Brain microvascular endothelial cell (primary cell): ENCODE measurements at regions not wholly inside any gene's neighbourhood (a gene's known extent, or its start where the extent isn't known, plus 50 kb on each side); places are given as distances from the start of the nearest gene placed in this dataset.

Experiments
- DNase-seq: peaks from one replicate; pipeline ENCODE4 v3.0.0-alpha.2; 2020
- H3K27ac ChIP-seq: fragments of 250-450 bp; sonication (Bioruptor Pico); 2 replicates; pipeline ENCODE4 v1.5.1; 2020; ENCODE audit warnings: mild to moderate bottlenecking, moderate library complexity
- H3K27me3 ChIP-seq: fragments of 250-450 bp; sonication (Bioruptor Pico); replicated peaks from 2 replicates; pipeline ENCODE4 v1.5.1; 2020; ENCODE audit warnings: mild to moderate bottlenecking
- H3K36me3 ChIP-seq: fragments of 250-450 bp; sonication (Bioruptor Pico); replicated peaks from 2 replicates; pipeline ENCODE4 v1.5.1; 2020; ENCODE audit warnings: mild to moderate bottlenecking
- H3K4me3 ChIP-seq: 2 replicates; pipeline ENCODE4 v1.5.1; 2011; ENCODE audit warnings: low read depth, mild to moderate bottlenecking, control low read depth, low read length, moderate library complexity
- in situ Hi-C: cut with HindIII; loops from 2 replicates; pipeline ENCODE4 v1.10.0; 2017; ENCODE audit warnings: low sequenced_read_pairs, low pct_ligation_motif_present
- TF ChIP-seq, protein P1 (sequence below): IDR thresholded peaks from 2 replicates; pipeline ENCODE4 v1.5.1; 2011; ENCODE audit warnings: low read depth, mild to moderate bottlenecking, moderate library complexity, low read length, control low read depth, inconsistent platforms; ENCODE audit errors: missing control alignments

DNA sequence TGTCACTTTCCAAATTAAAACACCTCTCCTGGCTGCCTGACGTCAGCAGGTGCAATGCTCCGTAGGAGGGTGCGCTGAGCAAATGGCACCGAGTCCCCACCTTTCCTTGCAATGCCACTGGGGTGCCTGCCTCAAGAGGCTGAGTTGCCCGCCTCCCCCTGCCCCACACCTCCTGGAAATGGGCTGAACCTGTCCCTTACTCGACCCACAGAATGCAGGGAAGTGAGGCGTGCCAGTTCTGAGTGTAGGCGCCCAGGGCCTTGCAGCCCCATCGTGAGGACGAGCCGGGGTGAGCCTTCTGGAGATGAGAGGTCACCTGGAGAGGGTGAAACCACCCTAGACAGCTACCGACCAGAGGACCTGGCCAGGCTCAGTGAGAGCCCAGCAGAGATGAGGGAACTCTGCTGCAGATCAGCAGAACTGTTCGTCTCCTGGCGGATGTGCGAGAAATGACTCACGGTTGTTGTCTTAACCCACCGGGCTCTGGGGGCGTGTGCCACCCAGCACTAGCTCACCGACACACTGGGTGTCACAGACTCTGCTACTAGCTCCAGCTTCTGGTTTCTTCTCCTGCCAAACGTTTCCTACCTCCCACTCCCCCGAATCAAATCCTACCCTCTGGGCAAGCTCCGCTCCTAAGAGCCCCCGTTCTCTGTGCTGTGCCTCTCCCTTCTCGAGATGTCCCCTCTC, 168.7 kb upstream of the HDAC4 start:
- Histone ChIP-seq H3K27ac (no peak overlapping the region), H3K36me3 (no peaks in the 10 kb centered on the region), H3K4me3 (no peak overlapping the region), H3K27me3 (no peaks in the 10 kb centered on the region)
- in situ Hi-C loops: no loop called here
- DNase-seq: peak; percentile 6
- TF ChIP-seq, protein P1, sequence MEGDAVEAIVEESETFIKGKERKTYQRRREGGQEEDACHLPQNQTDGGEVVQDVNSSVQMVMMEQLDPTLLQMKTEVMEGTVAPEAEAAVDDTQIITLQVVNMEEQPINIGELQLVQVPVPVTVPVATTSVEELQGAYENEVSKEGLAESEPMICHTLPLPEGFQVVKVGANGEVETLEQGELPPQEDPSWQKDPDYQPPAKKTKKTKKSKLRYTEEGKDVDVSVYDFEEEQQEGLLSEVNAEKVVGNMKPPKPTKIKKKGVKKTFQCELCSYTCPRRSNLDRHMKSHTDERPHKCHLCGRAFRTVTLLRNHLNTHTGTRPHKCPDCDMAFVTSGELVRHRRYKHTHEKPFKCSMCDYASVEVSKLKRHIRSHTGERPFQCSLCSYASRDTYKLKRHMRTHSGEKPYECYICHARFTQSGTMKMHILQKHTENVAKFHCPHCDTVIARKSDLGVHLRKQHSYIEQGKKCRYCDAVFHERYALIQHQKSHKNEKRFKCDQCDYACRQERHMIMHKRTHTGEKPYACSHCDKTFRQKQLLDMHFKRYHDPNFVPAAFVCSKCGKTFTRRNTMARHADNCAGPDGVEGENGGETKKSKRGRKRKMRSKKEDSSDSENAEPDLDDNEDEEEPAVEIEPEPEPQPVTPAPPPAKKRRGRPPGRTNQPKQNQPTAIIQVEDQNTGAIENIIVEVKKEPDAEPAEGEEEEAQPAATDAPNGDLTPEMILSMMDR: no peak

DNA sequence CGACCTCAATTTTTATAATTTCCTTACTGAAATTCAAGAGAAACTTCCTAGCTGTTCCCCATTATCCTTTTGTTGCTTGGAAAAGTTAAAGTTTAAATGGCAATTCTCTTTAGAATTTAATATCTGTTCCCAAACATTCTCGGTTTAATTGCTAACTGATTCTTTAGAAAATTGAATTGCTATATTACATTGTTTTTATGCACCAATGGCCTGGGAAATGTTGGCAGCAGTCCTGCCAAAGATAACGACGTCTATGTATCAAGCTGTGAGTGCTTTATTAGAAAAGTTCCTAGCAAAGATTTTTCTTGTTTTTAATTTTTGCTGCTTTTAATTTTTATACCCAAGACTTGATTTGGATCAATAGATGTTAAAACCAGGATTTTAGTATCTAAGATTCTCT, 167.8 kb upstream of the HDAC4 start:
- Histone ChIP-seq H3K36me3 (no peaks in the 10 kb centered on the region), H3K27ac (no peak overlapping the region), H3K27me3 (no peaks in the 10 kb centered on the region), H3K4me3 (no peak overlapping the region)
- TF ChIP-seq, protein P1: no peak
- no peak for DNase-seq
- in situ Hi-C loops: no loop called here

DNA sequence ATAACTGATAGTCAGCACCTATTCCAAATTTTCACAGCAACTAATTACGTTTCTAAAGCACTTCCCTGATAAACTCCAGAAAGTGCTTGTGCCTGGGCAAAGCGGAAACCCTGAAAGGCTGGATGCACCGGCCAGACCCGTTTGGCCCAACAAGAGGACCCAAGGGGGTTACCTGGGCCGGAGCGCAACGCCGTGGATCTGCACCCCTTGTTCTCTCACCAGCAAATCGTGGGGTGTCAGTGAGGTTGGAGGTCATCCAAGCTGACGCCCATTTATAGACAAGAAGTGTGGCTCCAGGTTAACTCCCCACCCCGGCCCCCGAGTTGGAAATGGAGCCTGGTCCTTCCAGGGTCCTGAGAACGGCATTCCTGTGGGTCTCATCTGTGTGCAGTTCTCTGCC, 167.0 kb upstream of the HDAC4 start:
- TF ChIP-seq, protein P1: no peak
- no peak for DNase-seq
- Histone ChIP-seq H3K27me3 (no peaks in the 10 kb centered on the region), H3K27ac (no peak overlapping the region), H3K4me3 (no peak overlapping the region), H3K36me3 (no peaks in the 10 kb centered on the region)
- in situ Hi-C loops: no loop called here

DNA sequence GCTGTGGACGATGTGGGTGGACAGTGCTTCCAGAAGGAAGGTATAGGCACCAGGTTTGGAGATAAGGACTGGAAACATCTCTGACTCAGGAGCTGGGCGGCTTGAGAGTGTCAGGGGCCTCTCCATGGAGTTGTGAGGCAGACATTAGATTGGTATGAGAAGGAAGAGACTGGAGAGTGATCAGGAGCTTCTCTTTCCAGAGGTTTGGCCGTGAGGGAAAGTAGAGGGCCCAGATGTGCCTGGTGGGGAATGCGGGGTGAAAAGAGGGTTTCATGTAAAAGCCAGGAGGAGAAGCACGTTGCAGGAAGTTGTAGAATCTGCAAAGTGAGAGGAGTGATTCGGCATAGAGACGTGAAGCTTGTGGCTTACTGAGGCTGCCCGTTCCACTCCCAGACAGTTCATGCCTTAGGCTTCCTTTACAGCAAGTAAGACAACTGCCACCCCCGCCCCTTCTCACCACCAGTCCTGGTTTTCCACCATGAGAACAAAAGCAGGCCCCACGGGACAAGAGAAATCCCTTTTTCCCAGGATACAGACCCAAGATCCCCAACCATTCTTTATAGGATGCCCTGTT, 166.3 kb upstream of the HDAC4 start:
- TF ChIP-seq, protein P1: no peak
- H3K27ac ChIP-seq: no peak overlapping the region
- no peak for DNase-seq
- no peak overlapping the region for H3K4me3 ChIP-seq
- H3K27me3 ChIP-seq: no peaks in the 10 kb centered on the region
- no peaks in the 10 kb centered on the region for H3K36me3 ChIP-seq
- in situ Hi-C loops: no loop called here

DNA sequence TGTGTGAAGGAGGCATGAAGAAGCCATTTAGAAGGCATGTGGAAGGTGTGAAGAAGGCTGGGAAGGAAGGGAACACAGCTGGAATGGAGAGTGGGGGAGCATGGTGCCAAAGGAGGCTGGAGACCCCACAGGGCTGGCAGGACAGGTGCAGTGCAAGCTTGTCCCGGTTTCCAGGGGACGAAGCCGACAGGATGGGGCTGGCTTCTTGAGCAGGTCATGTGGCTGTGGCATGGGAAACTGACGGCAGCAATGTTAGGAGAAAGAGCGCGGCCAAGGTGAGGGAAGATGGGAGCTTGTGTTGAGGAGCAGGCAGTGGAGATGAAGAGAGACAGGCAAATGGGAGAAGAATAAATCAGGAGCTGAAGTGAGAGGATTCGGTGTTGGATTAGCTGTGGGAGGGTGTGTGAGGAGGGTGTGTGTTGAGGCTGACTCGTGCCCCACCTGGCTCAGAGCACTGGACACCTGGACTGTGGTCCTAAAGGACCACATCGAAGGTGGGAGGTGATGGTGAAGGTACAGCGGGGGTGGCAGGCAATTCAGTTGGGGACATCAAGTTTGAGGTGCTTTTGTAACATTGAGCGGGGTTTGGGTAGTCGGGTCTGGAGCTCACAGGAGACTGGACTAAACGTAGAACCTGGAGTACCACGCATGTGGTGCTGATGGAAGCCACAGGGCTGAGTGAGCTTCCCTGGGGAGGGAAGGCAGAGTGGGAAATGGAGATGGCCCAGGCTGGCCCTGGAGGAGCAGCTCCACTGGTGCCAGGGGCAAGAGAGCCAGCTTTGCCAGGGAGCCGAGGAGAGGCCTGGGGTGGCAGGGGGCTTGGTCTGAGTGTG, 165.6 kb upstream of the HDAC4 start:
- Histone ChIP-seq H3K4me3 (no peak overlapping the region), H3K36me3 (no peaks in the 10 kb centered on the region), H3K27ac (no peak overlapping the region), H3K27me3 (no peaks in the 10 kb centered on the region)
- in situ Hi-C loops: no loop called here
- TF ChIP-seq, protein P1: no peak
- DNase-seq: no peak
